ENCODE measurements at regions not wholly inside any gene's neighbourhood (a gene's known extent, or its start where the extent isn't known, plus 50 kb on each side); places are given as distances from the start of the nearest gene placed in this dataset.

DNA sequence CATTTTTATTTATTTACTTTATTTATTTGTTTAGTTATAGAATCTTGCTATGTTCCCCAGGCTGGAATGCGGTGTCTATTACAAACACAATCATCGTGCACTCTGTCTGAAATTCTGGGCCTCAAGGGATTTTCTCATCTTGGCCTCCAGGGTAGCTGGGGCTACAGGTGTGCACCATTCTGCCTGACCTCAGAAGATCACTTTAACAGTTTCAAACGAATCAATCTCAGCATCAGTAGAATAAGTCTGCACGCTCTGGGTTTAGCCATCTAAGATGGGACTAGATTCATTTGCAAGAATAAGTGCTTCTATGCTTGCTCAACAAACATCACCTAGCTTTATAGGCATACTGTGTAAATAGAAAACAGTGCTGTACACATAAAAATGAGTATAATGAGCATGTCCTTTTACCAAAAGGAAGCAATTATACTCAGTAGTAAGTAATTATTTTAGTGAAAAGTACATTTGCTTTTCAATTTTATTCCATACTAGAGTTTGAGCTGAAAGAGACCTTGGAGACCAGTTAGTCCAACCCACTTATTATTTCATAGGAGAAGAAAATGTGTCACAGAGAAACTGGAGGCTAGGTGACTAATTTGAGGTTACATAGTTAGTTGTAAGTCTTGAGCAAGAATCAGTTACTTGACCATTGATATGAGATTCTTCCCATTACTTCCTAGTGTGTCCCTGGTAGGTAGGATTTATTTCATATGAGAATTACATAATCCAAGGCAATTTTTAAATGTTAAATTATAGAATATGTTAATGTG is 456.5 kb upstream of the LMO3 start:
- TF ChIP-seq, protein P1, sequence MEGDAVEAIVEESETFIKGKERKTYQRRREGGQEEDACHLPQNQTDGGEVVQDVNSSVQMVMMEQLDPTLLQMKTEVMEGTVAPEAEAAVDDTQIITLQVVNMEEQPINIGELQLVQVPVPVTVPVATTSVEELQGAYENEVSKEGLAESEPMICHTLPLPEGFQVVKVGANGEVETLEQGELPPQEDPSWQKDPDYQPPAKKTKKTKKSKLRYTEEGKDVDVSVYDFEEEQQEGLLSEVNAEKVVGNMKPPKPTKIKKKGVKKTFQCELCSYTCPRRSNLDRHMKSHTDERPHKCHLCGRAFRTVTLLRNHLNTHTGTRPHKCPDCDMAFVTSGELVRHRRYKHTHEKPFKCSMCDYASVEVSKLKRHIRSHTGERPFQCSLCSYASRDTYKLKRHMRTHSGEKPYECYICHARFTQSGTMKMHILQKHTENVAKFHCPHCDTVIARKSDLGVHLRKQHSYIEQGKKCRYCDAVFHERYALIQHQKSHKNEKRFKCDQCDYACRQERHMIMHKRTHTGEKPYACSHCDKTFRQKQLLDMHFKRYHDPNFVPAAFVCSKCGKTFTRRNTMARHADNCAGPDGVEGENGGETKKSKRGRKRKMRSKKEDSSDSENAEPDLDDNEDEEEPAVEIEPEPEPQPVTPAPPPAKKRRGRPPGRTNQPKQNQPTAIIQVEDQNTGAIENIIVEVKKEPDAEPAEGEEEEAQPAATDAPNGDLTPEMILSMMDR (IDR thresholded peaks at IDR 0.05): no peak
- H3K27me3 ChIP-seq: no peaks in the 10 kb centered on the region
- no peak overlapping the region for H3K4me3 ChIP-seq
- no peak overlapping the region for H3K27ac ChIP-seq
- no peaks in the 10 kb centered on the region for H3K4me1 ChIP-seq
- no peaks in the 10 kb centered on the region for H3K36me3 ChIP-seq
- H3K9me3 ChIP-seq: no peaks in the 10 kb centered on the region
- no peak for DNase-seq
- intact Hi-C loops (cut with DNase I; ENCODE audit: low total_unique reads): no loop called here

- no peaks in the 10 kb centered on the region for H3K4me1 ChIP-seq
- no peak for DNase-seq
- TF ChIP-seq, protein P1 (IDR thresholded peaks at IDR 0.05): no peak
- intact Hi-C loops (cut with DNase I; ENCODE audit: low total_unique reads): no loop called here
- H3K9me3 ChIP-seq: no peaks in the 10 kb centered on the region
- no peaks in the 10 kb centered on the region for H3K27me3 ChIP-seq
- no peak overlapping the region for H3K4me3 ChIP-seq
- no peaks in the 10 kb centered on the region for H3K36me3 ChIP-seq
- no peak overlapping the region for H3K27ac ChIP-seq
These were observed 454.3 kb upstream of the LMO3 start for GRCh38 chr12:17060260-17060659.

DNA sequence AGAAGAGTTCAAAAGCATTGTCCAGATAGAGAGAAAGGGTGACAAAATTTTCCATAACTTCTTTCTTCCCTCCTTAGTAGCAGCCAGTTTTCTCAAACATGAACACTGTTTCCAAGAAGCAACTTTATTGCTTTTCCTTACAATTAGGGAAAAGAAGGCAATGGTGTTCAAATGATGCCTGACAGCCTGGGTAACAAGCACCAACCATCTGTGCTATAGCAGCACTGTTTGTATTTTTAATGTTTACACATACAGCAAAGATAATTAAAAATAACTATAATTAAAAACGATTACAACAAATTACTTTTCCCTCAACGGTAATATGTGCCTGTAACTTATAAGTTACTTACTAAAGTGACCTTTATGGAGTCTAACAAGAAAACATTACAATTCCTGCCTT is 450.6 kb upstream of the LMO3 start:
- intact Hi-C loops (cut with DNase I; ENCODE audit: low total_unique reads): no loop called here
- TF ChIP-seq, protein P1 (IDR thresholded peaks at IDR 0.05): no peak
- H3K27me3 ChIP-seq: no peaks in the 10 kb centered on the region

DNA sequence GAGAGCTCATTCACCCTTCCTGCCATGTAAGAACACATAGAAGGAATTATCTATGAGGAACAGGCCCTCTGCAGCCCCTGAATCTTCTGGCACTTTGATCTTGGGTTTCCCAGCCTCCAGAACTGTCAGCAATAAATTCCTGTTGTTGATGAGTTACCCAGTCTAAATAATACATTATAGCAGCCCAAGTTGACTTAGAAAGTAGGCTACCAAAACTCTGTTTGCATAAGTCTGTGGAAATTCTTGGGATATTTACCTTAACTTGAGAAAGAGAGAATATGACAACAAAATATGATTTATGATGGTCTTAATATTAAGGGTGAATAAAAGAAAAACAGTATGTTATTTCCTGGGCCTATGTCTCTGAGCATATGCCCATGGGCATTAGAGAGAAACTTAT is 433.0 kb upstream of the LMO3 start:
- Histone ChIP-seq H3K36me3 (no peaks in the 10 kb centered on the region), H3K4me3 (no peak overlapping the region), H3K4me1 (no peaks in the 10 kb centered on the region), H3K27ac (no peak overlapping the region), H3K27me3 (no peaks in the 10 kb centered on the region), H3K9me3 (no peaks in the 10 kb centered on the region)
- TF ChIP-seq, protein P1 (IDR thresholded peaks at IDR 0.05): no peak
- no peak for DNase-seq
- intact Hi-C loops (cut with DNase I; ENCODE audit: low total_unique reads): no loop called here

More for the DNA sequence above, 450.6 kb upstream of the LMO3 start:
- Histone ChIP-seq H3K27ac (no peak overlapping the region), H3K36me3 (no peaks in the 10 kb centered on the region), H3K9me3 (no peaks in the 10 kb centered on the region), H3K4me1 (no peaks in the 10 kb centered on the region), H3K4me3 (no peak overlapping the region)
- no peak for DNase-seq

- no peaks in the 10 kb centered on the region for H3K9me3 ChIP-seq
- no peaks in the 10 kb centered on the region for H3K36me3 ChIP-seq
- TF ChIP-seq, protein P1 (IDR thresholded peaks at IDR 0.05): no peak
- H3K27me3 ChIP-seq: no peaks in the 10 kb centered on the region
- no peaks in the 10 kb centered on the region for H3K4me1 ChIP-seq
- no peak overlapping the region for H3K27ac ChIP-seq
- intact Hi-C loops (cut with DNase I; ENCODE audit: low total_unique reads): no loop called here
- no peak for DNase-seq
- H3K4me3 ChIP-seq: no peak overlapping the region
These were observed 429.4 kb upstream of the LMO3 start for GRCh38 chr12:17035372-17035771.

Measured in tibial artery (tissue), 4 donors.